Mesodermal cell (in vitro differentiated cells): ENCODE measurements at regions not wholly inside any gene's neighbourhood (a gene's known extent, or its start where the extent isn't known, plus 50 kb on each side); places are given as distances from the start of the nearest gene placed in this dataset.
"Not testable (repeated sequence)": the region's sequence is repeated elsewhere in the genome, so short reads cannot be mapped to it uniquely, and the experiment has no call there.

Experiments
- H3K27ac ChIP-seq: 2 replicates; pipeline ENCODE4 v1.7.0; 2013; ENCODE audit warnings: mild to moderate bottlenecking, low read depth, low read length, moderate library complexity; ENCODE audit not compliant: severe bottlenecking
- H3K36me3 ChIP-seq: 2 replicates; pipeline ENCODE4 v1.7.1; 2013; ENCODE audit warnings: mild to moderate bottlenecking, low read length, moderate library complexity; ENCODE audit not compliant: control insufficient read depth, insufficient read depth
- H3K4me1 ChIP-seq: one replicate; pipeline ENCODE4 v1.7.1; 2013; ENCODE audit warnings: mild to moderate bottlenecking, low read length; ENCODE audit not compliant: insufficient read depth, control insufficient read depth, poor library complexity, severe bottlenecking
- H3K4me3 ChIP-seq: 2 replicates; pipeline ENCODE4 v1.7.0; 2013; ENCODE audit warnings: low read length, control low read depth, mild to moderate bottlenecking; ENCODE audit not compliant: insufficient read depth, poor library complexity, severe bottlenecking; ENCODE audit errors: extremely low read depth
- H3K9me3 ChIP-seq: 2 replicates; pipeline ENCODE4 v1.7.1; 2013; ENCODE audit warnings: mild to moderate bottlenecking, low read length, moderate library complexity; ENCODE audit not compliant: control insufficient read depth
- WGBS, 2 experiments: methylation state at CpG; one replicate each; pipeline ENCODE4 v1.1.5; 2013; ENCODE audit warnings: missing lambda C conversion rate in 2 of 2; ENCODE audit not compliant: insufficient coverage in 2 of 2; 5-methylcytosine and 5-hydroxymethylcytosine counted together

DNA sequence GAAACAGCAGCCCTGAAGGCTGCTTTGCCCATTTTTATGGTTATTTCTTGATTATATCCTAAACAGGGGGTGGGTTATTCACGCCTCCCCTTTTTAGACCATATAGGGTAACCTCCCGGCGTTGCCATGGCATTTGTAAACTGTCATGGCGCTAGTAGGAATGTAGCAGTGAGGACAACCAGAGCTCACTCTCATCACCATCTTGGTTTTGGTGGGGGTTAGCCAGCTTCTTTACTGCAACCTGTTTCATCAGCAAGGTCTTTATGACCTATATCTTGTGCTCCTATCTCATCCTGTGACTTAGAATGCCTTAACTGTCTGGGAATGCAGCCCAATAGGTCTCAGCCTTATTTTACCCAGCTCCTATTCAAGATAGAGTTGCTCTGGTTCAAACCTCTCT is 136.2 kb downstream of the DIRAS2 start:
- not testable (repeated sequence) for H3K4me3 ChIP-seq, H3K9me3 ChIP-seq, H3K4me1 ChIP-seq, H3K36me3 ChIP-seq, H3K27ac ChIP-seq
- no CpG with 5 or more reads among the region's 4 CpGs for WGBS, 2 experiments

GRCh38 chr9:90507621-90508020 is 135.0 kb downstream of the DIRAS2 start:
- H3K27ac ChIP-seq, result no peak overlapping the region
- H3K4me1 ChIP-seq, result no peaks in the 10 kb centered on the region
- no peaks in the 10 kb centered on the region for H3K36me3 ChIP-seq
- H3K9me3 ChIP-seq, result no peaks in the 10 kb centered on the region
- H3K4me3 ChIP-seq, result no peak overlapping the region
- 100% methylated on average over 1 of the region's 2 CpGs for WGBS, 2 experiments

GRCh38 chr9:90508940-90509339 is 133.7 kb downstream of the DIRAS2 start:
- Histone ChIP-seq H3K27ac (no peak overlapping the region), H3K36me3 (no peaks in the 10 kb centered on the region), H3K4me3 (no peak overlapping the region), H3K9me3 (no peaks in the 10 kb centered on the region), H3K4me1 (no peaks in the 10 kb centered on the region)
- 88 to 93% methylated on average over 1 to 2 of the region's 2 CpGs for WGBS, 2 experiments

GRCh38 chr9:90511711-90512110 is 130.9 kb downstream of the DIRAS2 start:
- 93 to 100% methylated on average over 2 to 3 of the region's 6 CpGs for WGBS, 2 experiments

GRCh38 chr9:90514877-90515276 is 127.7 kb downstream of the DIRAS2 start:
- no peaks in the 10 kb centered on the region for H3K36me3 ChIP-seq
- no peak overlapping the region for H3K4me3 ChIP-seq
- no peak overlapping the region for H3K27ac ChIP-seq
- no peaks in the 10 kb centered on the region for H3K9me3 ChIP-seq
- WGBS, 2 experiments, result 93% methylated on average over 2 of the region's 3 CpGs; no CpG with 5 or more reads in 1 of the 2 experiments
- no peaks in the 10 kb centered on the region for H3K4me1 ChIP-seq

More at GRCh38 chr9:90511711-90512110, 130.9 kb downstream of the DIRAS2 start:
- Histone ChIP-seq H3K36me3 (no peaks in the 10 kb centered on the region), H3K27ac (no peak overlapping the region), H3K4me1 (no peaks in the 10 kb centered on the region), H3K4me3 (no peak overlapping the region), H3K9me3 (no peaks in the 10 kb centered on the region)

DNA sequence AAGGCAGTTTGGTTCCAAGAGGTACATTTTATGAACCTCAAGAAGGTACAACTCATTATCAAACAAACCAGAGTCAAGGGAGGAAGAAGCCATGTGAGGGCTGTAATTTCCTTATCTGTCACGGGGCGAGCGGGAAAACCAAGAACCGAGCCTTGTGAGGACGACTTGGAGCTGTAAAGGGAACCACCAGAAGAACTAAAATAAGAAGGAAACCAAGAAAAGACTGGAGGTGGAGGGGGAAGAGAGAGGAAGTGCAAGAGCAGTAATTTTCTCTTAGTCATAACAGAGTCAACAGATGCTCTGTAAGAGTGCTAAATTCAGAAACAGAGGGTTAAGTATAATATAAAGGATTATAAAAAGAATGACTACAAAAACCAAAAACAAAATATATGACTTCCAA is 127.1 kb downstream of the DIRAS2 start:
- Histone ChIP-seq H3K27ac (no peak overlapping the region), H3K9me3 (no peaks in the 10 kb centered on the region), H3K4me1 (no peaks in the 10 kb centered on the region), H3K4me3 (no peak overlapping the region), H3K36me3 (no peaks in the 10 kb centered on the region)
- 75 to 98% methylated on average over 4 to 5 of the region's 5 CpGs for WGBS, 2 experiments

DNA sequence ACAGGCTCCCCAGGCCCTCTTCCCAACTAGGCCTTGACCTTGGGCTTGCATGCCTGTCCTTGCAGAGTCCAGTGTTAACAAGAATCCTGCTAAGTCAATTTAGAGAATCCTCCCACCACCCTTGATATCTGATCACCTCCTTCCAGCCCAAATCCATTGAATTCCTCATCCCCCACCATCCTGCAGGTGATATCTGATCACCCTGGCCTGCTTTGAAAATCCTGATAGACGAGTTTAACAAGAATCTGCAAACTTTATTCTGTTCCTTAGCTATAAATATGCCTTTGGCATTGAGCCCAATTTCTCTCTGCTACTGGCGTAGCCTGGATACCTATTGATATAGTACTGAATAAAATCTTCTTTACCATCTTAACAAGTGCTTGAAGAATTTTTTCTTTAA is 125.5 kb downstream of the DIRAS2 start:
- Histone ChIP-seq H3K36me3 (no peaks in the 10 kb centered on the region), H3K4me3 (no peak overlapping the region), H3K27ac (no peak overlapping the region), H3K4me1 (no peaks in the 10 kb centered on the region), H3K9me3 (no peaks in the 10 kb centered on the region)
- 83 to 100% methylated on average over 1 of the region's 2 CpGs for WGBS, 2 experiments

DNA sequence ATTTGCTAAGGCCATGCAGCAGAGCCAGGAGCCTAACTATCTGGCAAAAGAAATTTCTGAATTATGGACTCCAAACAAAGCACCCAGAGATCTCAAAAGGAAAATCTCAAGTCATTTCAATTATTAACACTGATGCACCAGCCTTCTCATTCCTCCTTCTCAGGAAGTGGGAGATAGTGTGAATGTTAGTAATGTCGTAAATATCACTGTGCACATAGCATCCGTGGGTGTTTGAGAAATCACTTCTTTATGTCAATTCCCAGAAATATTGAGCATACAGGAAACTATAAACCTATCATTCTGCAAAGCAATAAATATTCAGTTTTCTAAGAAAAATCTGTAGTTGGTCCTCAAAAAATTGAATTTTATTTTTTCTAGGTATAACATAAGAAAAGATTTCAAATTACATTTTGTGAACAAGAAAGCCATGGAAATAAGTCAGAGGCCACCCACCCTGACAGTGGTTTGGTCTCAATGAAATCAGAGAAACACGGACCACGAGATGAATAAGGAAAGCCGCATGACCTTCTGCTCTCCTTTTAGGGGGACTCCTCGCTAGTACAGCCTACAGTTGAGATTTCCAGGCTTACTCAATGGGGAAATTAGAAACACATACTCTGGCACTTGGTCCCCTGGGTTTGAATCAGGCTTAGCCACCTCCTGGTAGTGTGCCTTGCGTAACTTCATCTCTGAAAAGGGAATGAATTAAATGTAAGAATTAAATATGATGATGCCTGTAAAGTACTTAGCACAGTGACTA is 120.6 kb downstream of the DIRAS2 start:
- Histone ChIP-seq H3K36me3 (no peaks in the 10 kb centered on the region), H3K9me3 (no peaks in the 10 kb centered on the region)
- WGBS, 2 experiments, result 97 to 100% methylated on average over 4 to 5 of the region's 7 CpGs

GRCh38 chr9:90523958-90524357 is 118.7 kb downstream of the DIRAS2 start:
- no peaks in the 10 kb centered on the region for H3K36me3 ChIP-seq
- H3K27ac ChIP-seq, result no peak overlapping the region
- H3K9me3 ChIP-seq, result no peaks in the 10 kb centered on the region
- H3K4me3 ChIP-seq, result no peak overlapping the region
- WGBS, 2 experiments, result 67 to 100% methylated on average over 1 of the region's 1 CpG
- H3K4me1 ChIP-seq, result no peaks in the 10 kb centered on the region

More for the DNA sequence above, 120.6 kb downstream of the DIRAS2 start:
- Histone ChIP-seq H3K4me3 (no peak overlapping the region), H3K27ac (no peak overlapping the region), H3K4me1 (no peaks in the 10 kb centered on the region)

DNA sequence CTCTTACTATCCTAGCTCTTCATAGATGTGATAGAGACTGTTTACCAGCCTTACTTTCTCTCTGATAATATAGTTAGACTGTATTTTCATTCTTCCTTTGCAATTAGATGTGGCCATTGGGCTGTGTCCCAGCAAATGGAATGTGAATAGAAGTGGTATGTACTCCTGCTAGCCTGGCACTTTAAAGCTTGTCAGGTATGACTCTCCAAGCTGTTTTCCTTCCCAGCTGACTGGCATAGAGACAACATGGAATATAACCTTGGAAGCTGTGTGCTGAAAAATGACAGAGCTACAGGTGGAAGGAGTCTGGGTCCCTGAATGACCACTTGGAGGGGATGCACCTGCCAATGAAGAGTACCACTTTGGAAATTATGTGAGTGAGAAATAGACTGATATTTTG is 116.2 kb downstream of the DIRAS2 start:
- H3K4me3 ChIP-seq, result no peak overlapping the region
- no peak overlapping the region for H3K27ac ChIP-seq
- H3K9me3 ChIP-seq, result no peaks in the 10 kb centered on the region
- H3K4me1 ChIP-seq, result no peaks in the 10 kb centered on the region
- H3K36me3 ChIP-seq, result no peaks in the 10 kb centered on the region

- not testable (repeated sequence) for H3K9me3 ChIP-seq, H3K4me1 ChIP-seq, H3K36me3 ChIP-seq, H3K27ac ChIP-seq, H3K4me3 ChIP-seq
- WGBS, 2 experiments, result 100% methylated on average over 2 of the region's 4 CpGs; no CpG with 5 or more reads in 1 of the 2 experiments
Measured at GRCh38 chr9:90536094-90536493, 106.5 kb downstream of the DIRAS2 start.
